Naive B cell (primary cell): ENCODE measurements at regions not wholly inside any gene's neighbourhood (a gene's known extent, or its start where the extent isn't known, plus 50 kb on each side); places are given as distances from the start of the nearest gene placed in this dataset.
"Not testable (repeated sequence)": the region's sequence is repeated elsewhere in the genome, so short reads cannot be mapped to it uniquely, and the experiment has no call there.

ENCODE experiments used
- ATAC-seq, 2 donors: fragments of 150-1000 bp; cut with Tn5 transposase; 2 replicates each; pipeline ENCODE4 v1.10.0; 2021; ENCODE audit warnings: low read depth in 2 of 2, mild to moderate bottlenecking in 2 of 2, moderate library complexity in 2 of 2
- DNase-seq: peaks from one replicate; pipeline ENCODE4 v3.0.0; 2022
- H3K27ac Mint-ChIP-seq, 6 donors: one replicate each; pipeline ENCODE4 v1.8.0; 2020 to 2022; ENCODE audit warnings: mild to moderate bottlenecking in 6 of 6, mixed read lengths in 6 of 6, moderate library complexity in 5 of 6, inconsistent platforms in 2 of 6
- H3K27me3 Mint-ChIP-seq, 3 donors: one replicate each; pipeline ENCODE4 v1.8.0; 2021 to 2022; ENCODE audit warnings: mixed read lengths in 3 of 3, mild to moderate bottlenecking in 1 of 3
- H3K36me3 Mint-ChIP-seq, 2 donors: one replicate each; pipeline ENCODE4 v1.8.0; 2020 to 2022; ENCODE audit warnings: mixed read lengths in 2 of 2, inconsistent platforms in 1 of 2, mild to moderate bottlenecking in 1 of 2
- H3K4me1 Mint-ChIP-seq, 3 donors: one replicate each; pipeline ENCODE4 v1.8.0; 2020 to 2022; ENCODE audit warnings: mixed read lengths in 3 of 3, inconsistent platforms in 1 of 3, mild to moderate bottlenecking in 1 of 3, moderate library complexity in 1 of 3
- H3K4me3 Mint-ChIP-seq, 8 donors: one replicate each; pipeline ENCODE4 v1.8.0; 2020 to 2022; ENCODE audit warnings: mild to moderate bottlenecking in 8 of 8, mixed read lengths in 8 of 8, moderate library complexity in 8 of 8, inconsistent platforms in 2 of 8
- H3K9me3 Mint-ChIP-seq, 7 donors: one replicate each; pipeline ENCODE4 v1.8.0; 2020 to 2022; ENCODE audit warnings: mixed read lengths in 7 of 7, mild to moderate bottlenecking in 5 of 7, inconsistent platforms in 2 of 7, moderate library complexity in 1 of 7

GRCh38 chr1:242828199-242828598 lies 303.7 kb upstream of the PLD5 start:
- peaks cover 5 to 18% (median 10%) of the 10 kb centered on the region in 7 donors for H3K9me3 Mint-ChIP-seq
- DNase-seq: no peak
- no peak for ATAC-seq
- H3K36me3 Mint-ChIP-seq: no peaks in the 10 kb centered on the region
- no peak overlapping the region for H3K4me3 Mint-ChIP-seq
- H3K27me3 Mint-ChIP-seq: peaks cover 15 to 42% (median 30%) of the 10 kb centered on the region in 3 donors
- no peaks in the 10 kb centered on the region for H3K4me1 Mint-ChIP-seq
- no peak overlapping the region for H3K27ac Mint-ChIP-seq

- ATAC-seq: no peak
Measured at GRCh38 chr1:242827538-242827937, 303.0 kb upstream of the PLD5 start.

DNA sequence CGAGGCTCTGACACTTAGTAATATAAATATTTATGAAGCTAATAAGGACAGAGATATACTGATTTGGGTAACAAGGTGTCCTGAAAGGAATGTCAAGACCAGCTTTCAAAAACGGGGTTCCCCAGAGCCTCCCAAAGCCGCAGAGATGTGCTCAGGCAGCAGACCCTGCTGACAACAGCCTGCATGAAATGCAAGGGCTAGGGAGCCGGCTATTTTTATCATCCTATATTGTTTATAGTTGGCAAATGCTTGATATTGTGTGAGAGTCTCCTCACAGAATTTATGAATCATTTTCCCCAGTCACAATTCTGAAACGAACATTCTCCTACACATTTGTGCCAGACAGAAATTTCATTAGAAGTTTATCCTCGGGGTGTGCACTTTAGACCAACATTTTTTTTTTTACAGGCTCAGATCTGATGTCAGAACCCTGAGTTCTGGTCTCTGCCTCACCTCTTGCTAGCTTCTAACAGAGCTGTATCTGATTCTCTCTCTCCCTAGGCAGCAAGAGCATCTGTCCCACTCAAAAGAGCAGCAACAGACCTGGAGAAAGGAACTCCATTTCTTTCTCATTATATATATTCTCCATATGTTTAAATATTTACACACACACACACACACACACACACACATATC lies 302.3 kb upstream of the PLD5 start:
- Mint-ChIP-seq H3K36me3 (no peaks in the 10 kb centered on the region), H3K27ac (peak overlapping the region in 1 of 6 donors; percentile 71), H3K4me1 (no peaks in the 10 kb centered on the region), H3K4me3 (no peak overlapping the region), H3K9me3 (peaks cover 0 to 7% (median 5%) of the 10 kb centered on the region in 7 donors), H3K27me3 (peaks cover 19 to 46% (median 34%) of the 10 kb centered on the region in 3 donors)
- DNase-seq (no peak), ATAC-seq (no peak)

More at GRCh38 chr1:242827538-242827937, 303.0 kb upstream of the PLD5 start:
- Mint-ChIP-seq H3K4me1 (no peaks in the 10 kb centered on the region), H3K36me3 (no peaks in the 10 kb centered on the region), H3K27ac (no peak overlapping the region), H3K27me3 (peaks cover 15 to 42% (median 30%) of the 10 kb centered on the region in 3 donors), H3K9me3 (peaks cover under 1 to 13% (median 5%) of the 10 kb centered on the region in 7 donors), H3K4me3 (no peak overlapping the region)
- no peak for DNase-seq

DNA sequence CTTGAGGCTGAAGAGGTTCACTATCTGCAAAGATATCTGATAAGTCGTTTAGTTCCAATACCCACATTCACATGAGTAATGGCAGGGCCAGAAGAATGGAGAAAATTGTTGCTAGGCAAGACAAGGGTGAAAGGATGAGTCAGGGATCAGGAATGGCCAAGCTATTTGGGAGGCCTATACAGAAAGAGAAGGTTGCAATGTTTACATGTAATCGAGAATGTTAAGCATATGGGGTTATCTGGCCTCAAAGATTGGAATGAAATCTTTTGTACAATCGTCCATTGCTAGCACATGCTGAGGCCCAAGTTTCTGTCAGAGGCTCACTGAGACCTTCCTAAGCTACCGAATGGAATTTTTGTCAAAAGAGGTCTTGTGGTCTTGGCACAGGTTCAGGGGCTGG lies 299.9 kb upstream of the PLD5 start:
- H3K27ac Mint-ChIP-seq: no peak overlapping the region
- H3K4me1 Mint-ChIP-seq: no peaks in the 10 kb centered on the region
- ATAC-seq: no peak
- H3K27me3 Mint-ChIP-seq: peaks cover 16 to 43% (median 31%) of the 10 kb centered on the region in 3 donors
- H3K9me3 Mint-ChIP-seq: peaks cover 0 to 3% (median 0%) of the 10 kb centered on the region in 7 donors
- no peak for DNase-seq
- no peaks in the 10 kb centered on the region for H3K36me3 Mint-ChIP-seq
- H3K4me3 Mint-ChIP-seq: no peak overlapping the region

- peak overlapping the region in 5 of 8 donors; percentile 17 to 77 (median 29) for H3K4me3 Mint-ChIP-seq
- H3K36me3 Mint-ChIP-seq: no peaks in the 10 kb centered on the region
- H3K9me3 Mint-ChIP-seq: no peaks in the 10 kb centered on the region
- ATAC-seq (peak in 1 of 2 donors; percentile 30), DNase-seq (no peak)
- peak overlapping the region in 2 of 6 donors; percentile 23 to 47 for H3K27ac Mint-ChIP-seq
- peaks cover 5 to 11% (median 8%) of the 10 kb centered on the region in 3 donors for H3K4me1 Mint-ChIP-seq
- peaks cover 8 to 20% (median 10%) of the 10 kb centered on the region in 3 donors for H3K27me3 Mint-ChIP-seq
Measured at GRCh38 chr1:242813490-242814091, 289.1 kb upstream of the PLD5 start.

GRCh38 chr1:242811092-242811840 lies 286.8 kb upstream of the PLD5 start:
- DNase-seq (no peak), ATAC-seq (no peak)
- H3K27ac Mint-ChIP-seq: no peak overlapping the region
- H3K36me3 Mint-ChIP-seq: no peaks in the 10 kb centered on the region
- no peak overlapping the region for H3K4me3 Mint-ChIP-seq
- no peaks in the 10 kb centered on the region for H3K9me3 Mint-ChIP-seq
- peaks cover 8 to 13% (median 10%) of the 10 kb centered on the region in 3 donors for H3K27me3 Mint-ChIP-seq
- peaks cover 5 to 11% (median 8%) of the 10 kb centered on the region in 3 donors for H3K4me1 Mint-ChIP-seq

GRCh38 chr1:242806324-242806723 lies 281.8 kb upstream of the PLD5 start:
- no peaks in the 10 kb centered on the region for H3K36me3 Mint-ChIP-seq
- peaks cover 0 to 4% (median 0%) of the 10 kb centered on the region in 7 donors for H3K9me3 Mint-ChIP-seq
- H3K27me3 Mint-ChIP-seq: peaks cover 0 to 10% (median 4%) of the 10 kb centered on the region in 3 donors
- ATAC-seq: no peak
- no peak overlapping the region for H3K27ac Mint-ChIP-seq
- no peak for DNase-seq
- H3K4me3 Mint-ChIP-seq: no peak overlapping the region
- H3K4me1 Mint-ChIP-seq: peaks cover 0 to 12% (median 0%) of the 10 kb centered on the region in 3 donors

DNA sequence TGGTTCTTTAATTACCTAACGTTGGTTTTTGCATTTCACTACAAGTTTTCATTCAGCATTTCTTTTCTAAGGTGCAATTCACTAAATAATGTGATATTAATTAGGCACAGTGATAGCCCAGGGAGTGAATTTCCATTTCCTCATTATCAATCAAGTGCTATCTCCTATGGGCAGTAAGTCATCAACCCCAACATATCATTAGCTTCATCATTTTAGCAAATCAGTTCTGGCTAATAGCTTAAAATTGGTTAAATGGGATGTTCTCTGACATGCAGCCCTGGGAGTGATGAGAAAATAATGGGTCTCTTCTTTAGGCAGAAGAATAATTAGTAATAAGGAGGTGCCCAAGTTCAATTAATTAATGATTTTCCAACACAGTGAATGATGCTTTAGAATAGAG lies 280.9 kb upstream of the PLD5 start:
- H3K4me3 Mint-ChIP-seq, H3K9me3 Mint-ChIP-seq, DNase-seq, ATAC-seq, H3K27ac Mint-ChIP-seq, H3K36me3 Mint-ChIP-seq: not testable (repeated sequence)
- Mint-ChIP-seq H3K4me1 (peaks cover 0 to 12% (median 0%) of the 10 kb centered on the region in 3 donors), H3K27me3 (peaks cover 0 to 11% (median 0%) of the 10 kb centered on the region in 3 donors)

- no peak overlapping the region for H3K27ac Mint-ChIP-seq
- DNase-seq (no peak), ATAC-seq (no peak)
- peaks cover 0 to 11% (median 0%) of the 10 kb centered on the region in 3 donors for H3K27me3 Mint-ChIP-seq
- peaks cover 0 to 12% (median 0%) of the 10 kb centered on the region in 3 donors for H3K4me1 Mint-ChIP-seq
- no peaks in the 10 kb centered on the region for H3K36me3 Mint-ChIP-seq
- no peak overlapping the region for H3K4me3 Mint-ChIP-seq
- peaks cover 0 to 4% (median 0%) of the 10 kb centered on the region in 7 donors for H3K9me3 Mint-ChIP-seq
Measured at GRCh38 chr1:242802973-242803372, 278.5 kb upstream of the PLD5 start.

DNA sequence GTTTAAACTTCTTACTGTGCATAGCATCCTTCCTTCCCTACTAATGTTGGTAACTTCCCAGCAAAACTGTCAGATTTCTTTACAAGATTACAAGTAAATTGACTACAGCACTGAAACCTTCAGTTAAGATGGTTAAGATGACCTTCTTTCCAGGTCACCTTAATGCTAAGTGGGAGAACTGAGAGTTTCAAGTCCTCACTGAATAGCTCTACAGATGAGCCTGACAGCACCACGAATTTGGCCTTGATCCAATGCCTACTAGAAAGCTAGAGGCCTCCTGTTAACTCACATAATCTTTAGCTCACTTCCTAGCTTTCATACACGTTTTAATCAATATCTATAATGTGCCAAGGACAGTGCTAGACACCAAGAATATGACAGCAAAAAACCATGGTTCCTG lies 276.0 kb upstream of the PLD5 start:
- no peak for DNase-seq
- H3K4me1 Mint-ChIP-seq: peaks cover 0 to 12% (median 0%) of the 10 kb centered on the region in 3 donors
- peaks cover 0 to 11% (median 6%) of the 10 kb centered on the region in 3 donors for H3K27me3 Mint-ChIP-seq
- H3K27ac Mint-ChIP-seq: peak overlapping the region in 1 of 6 donors; percentile 15
- H3K9me3 Mint-ChIP-seq: peaks cover 0 to 4% (median 0%) of the 10 kb centered on the region in 7 donors
- H3K36me3 Mint-ChIP-seq: peaks cover 4 to 5% of the 10 kb centered on the region in 2 donors
- no peak overlapping the region for H3K4me3 Mint-ChIP-seq
- no peak for ATAC-seq

DNA sequence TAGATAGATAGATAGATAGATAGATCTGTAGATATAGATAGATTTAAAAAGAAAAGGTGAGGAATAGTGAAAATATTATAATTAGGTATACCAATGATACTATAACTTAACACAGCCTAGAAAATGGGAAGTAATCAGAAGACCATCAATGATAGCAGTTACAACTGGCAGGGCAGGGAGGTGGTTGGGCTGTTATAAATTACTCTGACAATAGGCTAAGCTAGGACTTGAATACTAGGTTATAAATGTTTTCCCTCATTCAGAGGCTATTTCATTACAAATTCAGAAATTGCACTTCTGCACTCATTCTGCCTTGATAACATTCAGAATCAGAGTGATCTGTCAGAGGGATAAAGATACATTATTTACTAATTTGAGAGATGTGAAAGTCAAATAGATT lies 273.4 kb upstream of the PLD5 start:
- ATAC-seq (no peak), DNase-seq (no peak)
- no peak overlapping the region for H3K4me3 Mint-ChIP-seq
- H3K36me3 Mint-ChIP-seq: peaks cover 4 to 13% of the 10 kb centered on the region in 2 donors
- no peaks in the 10 kb centered on the region for H3K4me1 Mint-ChIP-seq
- H3K27ac Mint-ChIP-seq: no peak overlapping the region
- peaks cover 0 to 2% (median 0%) of the 10 kb centered on the region in 7 donors for H3K9me3 Mint-ChIP-seq
- peaks cover 0 to 11% (median 6%) of the 10 kb centered on the region in 3 donors for H3K27me3 Mint-ChIP-seq

- peak; percentile 58 to 63 for ATAC-seq
- Mint-ChIP-seq H3K27me3 (no peaks in the 10 kb centered on the region), H3K4me1 (peaks cover 66 to 72% (median 70%) of the 10 kb centered on the region in 3 donors), H3K27ac (peak overlapping the region; percentile 24 to 95 (median 74)), H3K36me3 (peaks cover 6 to 28% of the 10 kb centered on the region in 2 donors), H3K9me3 (peaks cover 0 to 19% (median 6%) of the 10 kb centered on the region in 7 donors), H3K4me3 (peak overlapping the region; percentile 0 to 81 (median 32))
- DNase-seq: peak; percentile 69
Measured at GRCh38 chr1:242788771-242789170, 264.3 kb upstream of the PLD5 start.

DNA sequence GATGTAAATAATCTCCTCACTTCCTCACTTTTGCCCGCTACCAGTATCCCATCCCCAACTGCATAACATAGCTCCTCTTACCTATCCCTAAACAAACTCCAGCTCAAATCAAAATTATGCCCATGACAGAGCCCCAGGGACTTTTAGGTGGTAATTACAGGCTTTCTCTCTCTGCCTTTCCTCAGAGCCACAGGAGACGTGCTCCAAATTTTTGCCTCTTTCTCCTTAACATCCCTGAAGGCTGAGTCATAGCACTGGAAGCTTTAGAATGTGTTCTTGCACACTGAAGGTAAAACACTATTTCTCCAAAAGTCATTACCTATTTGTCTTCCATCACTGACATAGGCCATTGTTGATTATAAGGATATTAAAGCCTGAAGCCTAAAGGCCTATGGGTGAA lies 263.5 kb upstream of the PLD5 start:
- Mint-ChIP-seq H3K9me3 (peaks cover 0 to 19% (median 6%) of the 10 kb centered on the region in 7 donors), H3K27ac (peak overlapping the region; percentile 45 to 95 (median 82)), H3K27me3 (no peaks in the 10 kb centered on the region), H3K4me3 (peak overlapping the region in 7 of 8 donors; percentile 8 to 81 (median 30)), H3K36me3 (peaks cover 6 to 28% of the 10 kb centered on the region in 2 donors), H3K4me1 (peaks cover 69 to 80% (median 72%) of the 10 kb centered on the region in 3 donors)
- no peak for DNase-seq
- ATAC-seq: no peak
